Panc1 (cell line): ENCODE measurements at regions not wholly inside any gene's neighbourhood (a gene's known extent, or its start where the extent isn't known, plus 50 kb on each side); places are given as distances from the start of the nearest gene placed in this dataset.
"Not testable (repeated sequence)": the region's sequence is repeated elsewhere in the genome, so short reads cannot be mapped to it uniquely, and the experiment has no call there.

Source experiments
- POLR2AphosphoS5 ChIP-seq: IDR thresholded peaks from 2 replicates; pipeline ENCODE4 v1.6.1; 2012; ENCODE audit warnings: mild to moderate bottlenecking, low read depth, low read length, moderate library complexity
- REST ChIP-seq, 2 experiments: IDR thresholded peaks; 2 replicates each; pipeline ENCODE4 v1.6.1; 2011 to 2012; ENCODE audit warnings: low read depth in 2 of 2, control low read depth in 1 of 2, low read length in 1 of 2, mild to moderate bottlenecking in 1 of 2, moderate library complexity in 1 of 2; ENCODE audit not compliant: insufficient read depth in 1 of 2
- SIN3A ChIP-seq: IDR thresholded peaks from 2 replicates; pipeline ENCODE4 v1.6.1; 2012; ENCODE audit warnings: low read depth, mild to moderate bottlenecking, low read length, moderate library complexity, borderline replicate concordance; ENCODE audit not compliant: insufficient read depth
- TCF7L2 ChIP-seq: IDR thresholded peaks from 2 replicates; pipeline ENCODE4 v1.6.1; 2011; ENCODE audit warnings: mild to moderate bottlenecking, low read depth, low read length, inconsistent platforms
- TF ChIP-seq, protein P1 (sequence below): fragments of 450-650 bp; IDR thresholded peaks from 2 replicates; pipeline ENCODE4 v1.5.1; 2017; ENCODE audit warnings: mild to moderate bottlenecking

DNA sequence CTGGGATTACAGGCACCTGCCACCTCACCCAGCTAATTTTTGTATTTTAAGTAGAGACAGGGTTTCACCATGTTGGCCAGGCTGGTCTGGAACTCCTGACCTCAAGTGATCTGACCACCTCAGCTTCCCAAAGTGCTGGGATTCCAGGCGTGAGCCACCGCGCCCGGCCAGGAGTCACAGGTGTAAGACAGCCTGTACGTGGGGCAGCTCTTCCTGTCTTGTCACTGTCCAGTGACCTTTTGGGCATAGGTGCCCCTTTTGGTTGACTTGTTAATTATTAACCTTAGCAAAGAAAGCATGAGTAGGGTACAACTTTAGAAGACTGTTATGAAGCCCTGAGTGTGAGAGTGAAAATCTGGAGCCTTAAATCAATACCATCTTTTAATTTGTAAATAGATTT, 703.7 kb upstream of the SOX11 start:
- TF ChIP-seq, protein P1, sequence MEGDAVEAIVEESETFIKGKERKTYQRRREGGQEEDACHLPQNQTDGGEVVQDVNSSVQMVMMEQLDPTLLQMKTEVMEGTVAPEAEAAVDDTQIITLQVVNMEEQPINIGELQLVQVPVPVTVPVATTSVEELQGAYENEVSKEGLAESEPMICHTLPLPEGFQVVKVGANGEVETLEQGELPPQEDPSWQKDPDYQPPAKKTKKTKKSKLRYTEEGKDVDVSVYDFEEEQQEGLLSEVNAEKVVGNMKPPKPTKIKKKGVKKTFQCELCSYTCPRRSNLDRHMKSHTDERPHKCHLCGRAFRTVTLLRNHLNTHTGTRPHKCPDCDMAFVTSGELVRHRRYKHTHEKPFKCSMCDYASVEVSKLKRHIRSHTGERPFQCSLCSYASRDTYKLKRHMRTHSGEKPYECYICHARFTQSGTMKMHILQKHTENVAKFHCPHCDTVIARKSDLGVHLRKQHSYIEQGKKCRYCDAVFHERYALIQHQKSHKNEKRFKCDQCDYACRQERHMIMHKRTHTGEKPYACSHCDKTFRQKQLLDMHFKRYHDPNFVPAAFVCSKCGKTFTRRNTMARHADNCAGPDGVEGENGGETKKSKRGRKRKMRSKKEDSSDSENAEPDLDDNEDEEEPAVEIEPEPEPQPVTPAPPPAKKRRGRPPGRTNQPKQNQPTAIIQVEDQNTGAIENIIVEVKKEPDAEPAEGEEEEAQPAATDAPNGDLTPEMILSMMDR, result not testable (repeated sequence)
- not testable (repeated sequence) for TF ChIP-seq POLR2AphosphoS5; REST (IDR thresholded peaks at IDR 0.05; ENCODE audit: insufficient read depth in 1 of 2, low read depth in 2 of 2, low read length in 1 of 2); TCF7L2; SIN3A
